ENCODE measurements at regions not wholly inside any gene's neighbourhood (a gene's known extent, or its start where the extent isn't known, plus 50 kb on each side); places are given as distances from the start of the nearest gene placed in this dataset.

GRCh38 chr18:73777356-73778031 is 370.1 kb downstream of the FBXO15 start:
- Histone ChIP-seq H3K27ac (no peak overlapping the region), H3K27me3 (no peaks in the 10 kb centered on the region), H3K4me3 (no peak overlapping the region), H3K4me1 (ENCODE audit: insufficient read depth) (no peaks in the 10 kb centered on the region), H3K9me3 (no peaks in the 10 kb centered on the region), H3K36me3 (no peaks in the 10 kb centered on the region)
- no peak for DNase-seq
- intact Hi-C loops (cut with DNase I): no loop called here
- TF ChIP-seq POLR2A (IDR thresholded peaks at IDR 0.05) (no peak), EP300 (IDR thresholded peaks at IDR 0.05) (no peak)
- TF ChIP-seq, protein P1, sequence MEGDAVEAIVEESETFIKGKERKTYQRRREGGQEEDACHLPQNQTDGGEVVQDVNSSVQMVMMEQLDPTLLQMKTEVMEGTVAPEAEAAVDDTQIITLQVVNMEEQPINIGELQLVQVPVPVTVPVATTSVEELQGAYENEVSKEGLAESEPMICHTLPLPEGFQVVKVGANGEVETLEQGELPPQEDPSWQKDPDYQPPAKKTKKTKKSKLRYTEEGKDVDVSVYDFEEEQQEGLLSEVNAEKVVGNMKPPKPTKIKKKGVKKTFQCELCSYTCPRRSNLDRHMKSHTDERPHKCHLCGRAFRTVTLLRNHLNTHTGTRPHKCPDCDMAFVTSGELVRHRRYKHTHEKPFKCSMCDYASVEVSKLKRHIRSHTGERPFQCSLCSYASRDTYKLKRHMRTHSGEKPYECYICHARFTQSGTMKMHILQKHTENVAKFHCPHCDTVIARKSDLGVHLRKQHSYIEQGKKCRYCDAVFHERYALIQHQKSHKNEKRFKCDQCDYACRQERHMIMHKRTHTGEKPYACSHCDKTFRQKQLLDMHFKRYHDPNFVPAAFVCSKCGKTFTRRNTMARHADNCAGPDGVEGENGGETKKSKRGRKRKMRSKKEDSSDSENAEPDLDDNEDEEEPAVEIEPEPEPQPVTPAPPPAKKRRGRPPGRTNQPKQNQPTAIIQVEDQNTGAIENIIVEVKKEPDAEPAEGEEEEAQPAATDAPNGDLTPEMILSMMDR (IDR thresholded peaks at IDR 0.05): no peak
- WGBS, 3 donors: 26 to 34% (median 34%) methylated on average over 1 of the region's 1 CpG

DNA sequence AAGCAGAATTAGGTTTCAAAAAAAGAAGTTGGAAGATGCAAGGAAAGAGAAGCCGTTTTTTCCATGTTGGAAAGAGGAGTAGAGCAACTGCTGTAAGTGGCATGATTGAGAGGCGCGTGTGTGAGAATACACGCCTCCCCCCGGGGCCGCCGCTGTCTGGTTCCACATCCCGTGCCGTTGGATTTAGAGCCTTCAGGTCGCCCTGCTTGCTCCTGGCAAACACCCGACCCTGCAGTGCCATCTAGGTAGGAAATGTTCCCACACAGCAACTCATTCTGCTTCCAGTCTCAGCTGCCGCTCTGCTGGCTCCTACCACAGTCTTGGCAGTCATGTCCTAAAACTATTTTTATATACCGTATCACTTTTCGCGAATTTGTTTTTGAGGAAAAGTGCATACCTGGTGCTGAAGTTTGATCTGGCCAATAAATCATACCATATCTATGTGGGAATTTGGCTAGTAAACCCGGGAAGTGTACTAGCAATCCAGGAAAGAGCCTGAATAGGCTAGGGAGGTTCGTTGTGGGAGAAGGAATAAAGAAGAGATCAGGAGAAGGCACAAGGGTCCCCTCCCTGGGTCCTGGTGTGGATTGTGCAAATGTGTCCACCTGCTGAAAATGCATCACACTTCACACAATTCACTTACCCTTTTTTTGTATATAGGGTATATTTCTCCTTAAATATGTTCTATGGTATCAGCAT is 372.7 kb downstream of the FBXO15 start:
- no peak for DNase-seq
- no peaks in the 10 kb centered on the region for H3K27me3 ChIP-seq
- H3K4me3 ChIP-seq: no peak overlapping the region
- intact Hi-C loops (cut with DNase I): no loop called here
- H3K27ac ChIP-seq: no peak overlapping the region
- H3K36me3 ChIP-seq: no peaks in the 10 kb centered on the region
- TF ChIP-seq EP300 (IDR thresholded peaks at IDR 0.05): no peak
- TF ChIP-seq POLR2A (IDR thresholded peaks at IDR 0.05): no peak
- TF ChIP-seq, protein P1 (IDR thresholded peaks at IDR 0.05): no peak
- 47 to 52% (median 50%) methylated on average over 17 of the region's 17 CpGs for WGBS, 3 donors
- no peaks in the 10 kb centered on the region for H3K4me1 ChIP-seq (ENCODE audit: insufficient read depth)
- no peaks in the 10 kb centered on the region for H3K9me3 ChIP-seq

- 73 to 76% (median 73%) methylated on average over 6 of the region's 6 CpGs for WGBS, 3 donors
- Histone ChIP-seq H3K4me3 (no peak overlapping the region), H3K27me3 (no peaks in the 10 kb centered on the region), H3K4me1 (ENCODE audit: insufficient read depth) (no peaks in the 10 kb centered on the region), H3K27ac (no peak overlapping the region), H3K36me3 (no peaks in the 10 kb centered on the region), H3K9me3 (no peaks in the 10 kb centered on the region)
- intact Hi-C loops (cut with DNase I): no loop called here
- no peak for DNase-seq
- TF ChIP-seq, protein P1 (IDR thresholded peaks at IDR 0.05): no peak
- TF ChIP-seq POLR2A (IDR thresholded peaks at IDR 0.05): no peak
- TF ChIP-seq EP300 (IDR thresholded peaks at IDR 0.05): no peak
Observed at GRCh38 chr18:73768043-73768442, 379.6 kb downstream of the FBXO15 start.

DNA sequence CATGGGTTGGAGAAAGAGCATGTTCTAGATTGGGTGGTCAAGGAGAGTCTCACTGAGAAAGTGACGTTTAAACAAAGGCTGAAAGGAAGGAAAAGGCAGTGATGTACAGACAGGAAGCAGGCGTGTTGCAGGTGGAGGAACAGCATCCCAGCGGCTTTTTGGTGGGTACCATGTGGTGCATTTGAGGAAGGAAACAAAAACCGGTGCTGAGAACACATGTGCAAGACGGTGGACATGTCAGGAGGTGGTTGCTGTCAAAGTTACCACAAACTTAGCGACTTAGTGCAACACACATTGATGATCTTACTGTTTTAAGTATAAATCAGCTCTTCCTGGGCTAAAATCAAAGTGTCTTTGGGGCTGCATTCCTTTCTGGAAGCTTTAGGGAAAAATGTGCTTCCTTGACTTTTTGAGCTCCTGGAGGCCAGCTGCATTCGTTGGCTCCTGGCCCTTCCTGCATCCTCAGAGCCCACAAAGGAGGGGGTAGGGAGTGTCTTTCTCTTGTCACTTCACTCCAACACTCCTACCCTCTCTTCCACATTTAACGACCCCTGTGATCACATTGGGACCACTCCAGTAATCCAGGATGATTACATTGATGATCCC is 380.6 kb downstream of the FBXO15 start:
- no peak for TF ChIP-seq POLR2A (IDR thresholded peaks at IDR 0.05)

DNA sequence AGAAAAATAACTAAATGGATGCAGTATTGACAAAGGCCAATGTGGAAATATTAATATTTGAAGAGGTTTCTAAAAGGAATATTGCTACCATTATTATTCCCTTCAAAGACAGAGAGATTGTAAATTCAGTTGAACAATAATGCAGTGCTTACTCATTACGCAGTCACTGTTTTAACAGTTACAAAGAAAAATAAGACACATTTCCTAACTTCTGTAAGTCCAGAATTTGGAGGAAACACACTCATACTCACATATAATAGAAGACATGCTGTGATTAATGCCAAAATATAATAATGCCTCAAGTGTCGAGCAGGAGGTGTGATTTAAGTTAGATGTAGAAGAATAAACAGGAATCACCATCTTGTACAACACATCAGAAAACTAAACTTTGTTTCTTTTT is 389.2 kb downstream of the FBXO15 start:
- Histone ChIP-seq H3K36me3 (no peaks in the 10 kb centered on the region), H3K4me3 (no peak overlapping the region), H3K9me3 (no peaks in the 10 kb centered on the region), H3K4me1 (ENCODE audit: insufficient read depth) (no peaks in the 10 kb centered on the region), H3K27ac (no peak overlapping the region), H3K27me3 (no peaks in the 10 kb centered on the region)
- 78 to 88% (median 84%) methylated on average over 2 of the region's 2 CpGs for WGBS, 3 donors
- TF ChIP-seq POLR2A (IDR thresholded peaks at IDR 0.05): no peak
- TF ChIP-seq, protein P1 (IDR thresholded peaks at IDR 0.05): no peak
- no peak for TF ChIP-seq EP300 (IDR thresholded peaks at IDR 0.05)
- no peak for DNase-seq
- intact Hi-C loops (cut with DNase I): no loop called here

More for the DNA sequence above, 380.6 kb downstream of the FBXO15 start:
- Histone ChIP-seq H3K4me1 (ENCODE audit: insufficient read depth) (no peaks in the 10 kb centered on the region), H3K36me3 (no peaks in the 10 kb centered on the region), H3K27me3 (no peaks in the 10 kb centered on the region), H3K27ac (no peak overlapping the region), H3K4me3 (no peak overlapping the region), H3K9me3 (no peaks in the 10 kb centered on the region)
- 38 to 51% (median 48%) methylated on average over 8 of the region's 8 CpGs for WGBS, 3 donors
- no peak for DNase-seq
- intact Hi-C loops (cut with DNase I): no loop called here
